ENCODE measurements at regions not wholly inside any gene's neighbourhood (a gene's known extent, or its start where the extent isn't known, plus 50 kb on each side); places are given as distances from the start of the nearest gene placed in this dataset.

GRCh38 chr12:38956337-38956736 lies 50.9 kb upstream of the CPNE8 start:
- no peak for DNase-seq

All from RPMI8226 (cell line).